GM18505 (cell line): ENCODE measurements at regions not wholly inside any gene's neighbourhood (a gene's known extent, or its start where the extent isn't known, plus 50 kb on each side); places are given as distances from the start of the nearest gene placed in this dataset.

Source experiments
- ATAC-seq: cut with Tn5 transposase; IDR thresholded peaks from one replicate; pipeline ENCODE4 v1.9.1; 2021; ENCODE audit not compliant: unreplicated experiment
- POLR2A ChIP-seq: IDR thresholded peaks from 4 replicates; pipeline ENCODE4 v1.6.1; 2011; ENCODE audit warnings: borderline replicate concordance; ENCODE audit not compliant: insufficient read depth, insufficient read length; ENCODE audit errors: extremely low read depth

- TF ChIP-seq POLR2A, result no peak
- ATAC-seq, result no peak
These were observed 94.2 kb upstream of the GPR26 start for GRCh38 chr10:123571978-123572377.

DNA sequence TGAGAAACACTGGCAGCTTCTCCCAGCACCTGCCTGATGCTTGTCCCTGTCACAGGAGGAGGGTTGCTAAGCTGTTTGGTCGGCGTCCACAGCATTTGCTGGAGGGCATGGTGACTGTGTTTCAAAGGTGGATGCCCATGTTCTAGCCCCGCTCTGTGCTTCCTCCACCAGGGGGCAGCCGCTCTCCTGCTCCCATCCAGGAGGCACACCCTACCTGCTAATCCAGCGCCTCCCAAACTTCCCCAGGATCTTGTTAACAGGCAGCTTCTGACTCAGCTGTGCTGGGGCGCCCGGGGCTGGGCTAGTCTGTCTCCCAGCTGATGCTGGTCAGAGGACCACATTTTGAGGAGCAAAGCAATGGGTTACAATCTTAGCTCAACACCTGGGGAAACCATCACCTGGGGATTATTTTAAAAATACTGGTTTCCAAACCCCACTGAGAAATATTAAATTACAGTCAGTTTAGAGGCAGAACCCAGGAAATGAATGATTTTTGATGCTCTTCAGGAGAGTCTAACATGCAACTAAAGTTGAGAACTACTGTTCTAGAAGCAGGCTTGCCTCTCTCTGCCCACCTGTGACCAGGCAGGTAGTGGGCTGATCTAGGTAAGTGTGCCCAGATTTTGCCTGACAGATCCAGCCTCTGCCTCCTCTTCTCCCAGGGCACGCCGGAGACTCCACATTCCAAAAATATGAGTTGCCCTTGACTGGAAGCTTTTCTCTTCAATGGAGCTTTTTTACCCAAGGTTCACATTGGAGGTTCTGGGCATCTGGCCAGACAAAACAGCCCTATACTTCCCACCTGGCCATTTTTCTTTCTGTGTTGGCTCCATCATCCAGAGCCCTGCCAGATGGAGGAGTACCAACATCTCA lies 92.7 kb upstream of the GPR26 start:
- ATAC-seq, result no peak
- TF ChIP-seq POLR2A, result no peak

GRCh38 chr10:123574109-123574698 lies 92.0 kb upstream of the GPR26 start:
- TF ChIP-seq POLR2A, result no peak
- ATAC-seq, result no peak

DNA sequence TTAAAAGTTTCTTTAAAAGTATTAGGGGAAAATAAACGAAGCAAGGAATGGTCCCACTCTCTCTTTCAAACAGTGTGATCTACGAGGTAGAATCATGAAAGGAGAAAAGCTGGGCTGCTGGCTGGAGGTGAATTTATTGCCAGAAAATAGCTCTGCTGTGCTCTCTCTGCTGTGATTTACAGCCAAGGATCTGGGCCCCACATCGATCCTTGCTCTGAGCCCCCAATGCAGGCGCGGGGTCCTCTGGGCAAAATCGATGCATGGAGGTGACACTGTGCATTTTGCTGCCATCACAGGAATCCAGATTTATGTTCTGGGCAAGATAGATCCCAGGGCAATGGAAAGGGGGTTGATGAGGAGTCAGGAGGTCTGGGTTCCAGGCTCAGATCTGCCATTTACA lies 91.0 kb upstream of the GPR26 start:
- ATAC-seq, result no peak
- no peak for TF ChIP-seq POLR2A

DNA sequence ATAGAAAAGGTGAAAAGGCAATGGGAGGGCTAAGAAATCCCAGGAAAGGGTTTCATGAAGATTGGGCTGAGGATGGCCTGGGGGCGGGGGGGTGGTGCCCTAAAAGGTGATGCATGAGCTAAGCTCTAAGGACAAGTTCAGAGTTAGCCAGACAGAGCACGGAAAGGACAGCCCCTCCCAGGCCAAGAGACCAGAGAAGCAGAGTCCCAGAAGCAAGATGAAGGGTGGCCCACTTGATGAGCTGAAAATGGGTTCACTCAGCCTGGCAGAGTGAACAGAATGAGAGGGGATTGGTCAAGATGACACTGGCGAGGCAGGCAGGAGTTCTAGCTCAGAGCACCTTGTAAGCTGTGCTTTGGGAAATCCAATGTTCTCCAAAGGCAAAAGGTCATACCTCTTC lies 89.4 kb upstream of the GPR26 start:
- TF ChIP-seq POLR2A, result no peak
- no peak for ATAC-seq

- no peak for TF ChIP-seq POLR2A
- no peak for ATAC-seq
These were observed 88.2 kb upstream of the GPR26 start for GRCh38 chr10:123577921-123578461.

GRCh38 chr10:123578721-123579120 lies 87.4 kb upstream of the GPR26 start:
- no peak for TF ChIP-seq POLR2A
- no peak for ATAC-seq

DNA sequence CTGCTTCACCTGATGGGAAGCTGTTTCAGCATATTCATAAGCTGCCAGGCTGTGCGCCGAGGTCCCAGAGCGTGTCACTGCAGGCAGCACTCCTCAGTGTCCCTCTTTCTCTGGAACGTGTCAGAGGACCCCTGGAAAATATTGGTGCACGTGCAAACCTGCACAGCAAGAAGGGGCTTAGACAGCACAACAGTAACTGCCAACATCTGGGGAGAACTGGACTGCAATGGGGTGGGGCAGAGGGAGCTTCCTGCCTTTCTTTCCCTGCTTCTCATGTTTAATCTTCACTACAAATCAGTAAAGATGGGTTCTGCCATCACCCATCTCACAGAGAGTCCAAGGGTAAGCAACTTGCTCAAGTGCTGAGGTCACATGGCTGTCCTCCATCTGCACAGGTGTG lies 86.5 kb upstream of the GPR26 start:
- TF ChIP-seq POLR2A, result no peak
- no peak for ATAC-seq

GRCh38 chr10:123580426-123580825 lies 85.7 kb upstream of the GPR26 start:
- no peak for ATAC-seq
- no peak for TF ChIP-seq POLR2A

DNA sequence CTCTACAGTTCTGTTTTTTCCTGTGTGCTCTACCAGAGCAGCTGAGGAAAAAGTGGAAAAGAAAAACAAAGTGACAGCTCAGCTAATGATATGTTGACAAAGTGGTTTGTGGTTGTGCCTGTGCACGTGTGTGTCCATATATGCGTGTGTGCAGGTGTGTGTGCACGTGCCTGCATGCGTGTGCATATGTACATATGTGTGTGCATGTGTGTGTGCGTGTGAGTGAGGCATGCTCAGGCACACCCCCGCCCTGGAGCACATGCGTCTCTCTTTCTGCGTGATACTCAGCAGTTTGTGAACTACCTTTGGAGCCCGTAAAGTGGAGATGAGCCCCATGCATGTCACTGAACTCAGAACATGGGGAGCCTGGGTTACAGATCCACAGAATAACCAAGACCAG lies 84.5 kb upstream of the GPR26 start:
- no peak for TF ChIP-seq POLR2A
- ATAC-seq, result no peak

DNA sequence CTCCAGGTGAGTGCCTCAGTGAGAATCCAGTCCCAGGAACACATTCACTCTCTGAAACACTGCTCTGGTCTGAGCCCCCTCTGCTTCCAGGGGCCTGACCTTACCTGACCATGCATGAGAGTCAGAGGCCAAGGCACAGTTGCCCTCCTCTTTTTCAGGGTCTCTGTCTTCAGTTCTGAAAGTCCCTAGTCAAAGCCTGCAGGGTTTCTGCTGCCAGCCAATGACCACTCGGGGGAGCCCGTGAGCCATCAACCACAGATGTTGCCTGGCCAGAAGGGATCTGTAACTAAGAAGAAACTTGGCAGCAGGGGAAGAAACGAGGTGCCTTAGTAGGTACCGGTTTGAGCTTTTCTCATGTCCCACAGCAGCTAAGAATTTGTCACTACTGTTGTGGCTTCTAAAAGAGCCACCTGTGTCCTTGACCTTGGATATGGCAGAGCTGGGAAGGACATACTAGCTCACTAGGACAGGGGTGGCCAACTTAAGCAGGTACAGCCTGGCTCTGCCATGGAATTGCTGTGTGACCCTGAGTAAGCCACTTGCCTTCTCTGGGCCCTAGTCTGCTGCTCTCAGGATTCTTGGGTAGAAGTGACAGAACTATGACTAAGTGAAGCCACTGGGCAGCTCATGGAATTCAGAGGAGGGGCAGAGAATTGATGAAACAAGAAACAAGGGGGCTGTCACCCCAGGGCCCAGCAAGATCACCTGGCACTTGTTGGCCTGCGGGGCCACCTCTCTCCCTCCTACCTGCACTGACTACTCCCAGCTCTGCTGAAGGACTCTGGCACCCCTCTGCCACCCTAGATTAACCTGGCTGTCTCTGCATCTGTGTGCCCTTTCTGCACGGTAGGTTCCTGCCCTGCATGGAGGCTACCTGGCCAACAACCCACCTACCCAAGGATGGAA lies 83.8 kb upstream of the GPR26 start:
- no peak for ATAC-seq
- no peak for TF ChIP-seq POLR2A

- no peak for ATAC-seq
- no peak for TF ChIP-seq POLR2A
These were observed 82.3 kb upstream of the GPR26 start for GRCh38 chr10:123583639-123584418.
